Endothelial cell of umbilical vein (primary cell): ENCODE measurements at regions not wholly inside any gene's neighbourhood (a gene's known extent, or its start where the extent isn't known, plus 50 kb on each side); places are given as distances from the start of the nearest gene placed in this dataset.

Source experiments
- BruUV-seq: library from RNA; stranded (reverse); fragments of 400-500 nt; replicated peaks from 2 replicates; lab custom pipeline; 2021; lab: Mats Ljungman, UMichigan
- CTCF ChIA-PET: fragments of 300-600, 350-600 bp; sonication (Branson Sonifier 250); formaldehyde crosslinking; loops from one replicate; lab custom pipeline; 2021; ENCODE audit warnings: antibody characterized with exemption, inconsistent platforms; lab: Charles Lee
- POLR2A ChIA-PET: fragments of 300-600, 350-600 bp; sonication (Branson Sonifier 250); formaldehyde crosslinking; loops from one replicate; lab custom pipeline; 2021; ENCODE audit warnings: antibody characterized with exemption, inconsistent platforms; lab: Charles Lee
- DNase-seq: peaks from one replicate; pipeline ENCODE4 v3.0.0-alpha.2; 2011; ENCODE audit warnings: low read depth, low spot score
- FAIRE-seq: peaks from 2 replicates; lab custom pipeline; 2011; peaks lifted over from hg19 to GRCh38; lab: Jason Lieb, UNC
- H2AFZ ChIP-seq: 2 replicates; pipeline ENCODE4 v1.6.0; 2012; ENCODE audit warnings: low read depth, low read length, control low read depth, inconsistent platforms
- H3K27ac ChIP-seq: 2 replicates; pipeline ENCODE4 v1.5.1; 2011; ENCODE audit warnings: low read depth, mild to moderate bottlenecking, control low read depth, low read length, moderate library complexity; ENCODE audit not compliant: insufficient read depth
- H3K27me3 ChIP-seq, 2 experiments: 2 replicates each; pipeline versions ENCODE4 v1.6.0 to v1.6.1; 2011; ENCODE audit warnings: low read length in 2 of 2, mixed read lengths in 1 of 2; ENCODE audit not compliant: control insufficient read depth in 2 of 2, insufficient read depth in 2 of 2
- H3K36me3 ChIP-seq, 2 experiments: 2 replicates in 1 of 2; 3 replicates in 1 of 2; pipeline ENCODE4 v1.5.1; 2011; ENCODE audit warnings: low read length in 2 of 2, mild to moderate bottlenecking in 1 of 2, moderate library complexity in 1 of 2; ENCODE audit not compliant: control insufficient read depth in 2 of 2, insufficient read depth in 2 of 2; ENCODE audit errors: extremely low read depth in 1 of 2
- H3K4me1 ChIP-seq: 3 replicates; pipeline ENCODE4 v1.5.1; 2011; ENCODE audit warnings: mild to moderate bottlenecking, low read length; ENCODE audit not compliant: control insufficient read depth, insufficient read depth; ENCODE audit errors: extremely low read depth
- H3K4me2 ChIP-seq: 2 replicates; pipeline ENCODE4 v1.6.1; 2011; ENCODE audit warnings: low read length, control low read depth, mixed read lengths; ENCODE audit not compliant: insufficient read depth
- H3K4me3 ChIP-seq, 3 experiments: fragments of 200-600 bp in 1 of 3; sonication (generic), shearing (Covaris generic) in 1 of 3; replicated peaks in 1 of 3; 2 replicates each; pipeline ENCODE4 v1.5.1; 2011 to 2016; ENCODE audit warnings: control low read depth in 3 of 3, low read length in 3 of 3, mild to moderate bottlenecking in 2 of 3, inconsistent platforms in 1 of 3, low read depth in 1 of 3, moderate library complexity in 1 of 3; ENCODE audit not compliant: insufficient read depth in 1 of 3
- H3K79me2 ChIP-seq: 2 replicates; pipeline ENCODE4 v1.6.0; 2012; ENCODE audit warnings: low read length, inconsistent platforms; ENCODE audit not compliant: control insufficient read depth, insufficient read depth
- H3K9ac ChIP-seq: replicated peaks from 2 replicates; pipeline ENCODE3; 2011; ENCODE audit warnings: low read length, control low read depth; ENCODE audit not compliant: insufficient read depth; ENCODE audit errors: extremely low read depth
- H3K9me1 ChIP-seq: replicated peaks from 3 replicates; pipeline ENCODE4 v1.6.0; 2011; ENCODE audit warnings: mild to moderate bottlenecking, low read length; ENCODE audit not compliant: control insufficient read depth, insufficient read depth; ENCODE audit errors: extremely low read depth
- H3K9me3 ChIP-seq: replicated peaks from 2 replicates; pipeline ENCODE4 v1.5.1; 2012; ENCODE audit warnings: low read length, inconsistent platforms; ENCODE audit not compliant: control insufficient read depth, insufficient read depth
- H4K20me1 ChIP-seq: replicated peaks from 2 replicates; pipeline ENCODE3; 2011; ENCODE audit warnings: mild to moderate bottlenecking, low read length; ENCODE audit not compliant: control insufficient read depth, insufficient read depth; ENCODE audit errors: extremely low read depth
- EZH2 ChIP-seq: IDR thresholded peaks from 2 replicates; pipeline ENCODE4 v1.6.1; 2012; ENCODE audit warnings: borderline replicate concordance, low read depth, mild to moderate bottlenecking, moderate library complexity, low read length, inconsistent platforms; ENCODE audit not compliant: severe bottlenecking
- FOS ChIP-seq: IDR thresholded peaks from 2 replicates; pipeline ENCODE4 v1.6.1; 2011; ENCODE audit warnings: mild to moderate bottlenecking, low read length, moderate library complexity, borderline replicate concordance; ENCODE audit not compliant: insufficient read depth
- GATA2 ChIP-seq: IDR thresholded peaks from 2 replicates; pipeline ENCODE4 v1.7.0; 2011; ENCODE audit warnings: low read depth, mild to moderate bottlenecking, moderate library complexity, mixed read lengths, low read length; ENCODE audit not compliant: insufficient read length, insufficient read depth
- JUN ChIP-seq: IDR thresholded peaks from 2 replicates; pipeline ENCODE4 v1.6.1; 2011; ENCODE audit warnings: borderline replicate concordance, low read depth; ENCODE audit not compliant: insufficient read length, insufficient read depth
- MYC ChIP-seq: IDR thresholded peaks from one replicate; pipeline ENCODE4 v1.6.1; 2011; ENCODE audit warnings: mild to moderate bottlenecking, low read depth, low read length
- POLR2A ChIP-seq: IDR thresholded peaks from 2 replicates; pipeline ENCODE4 v1.6.1; 2012; ENCODE audit warnings: low read depth, mild to moderate bottlenecking, control low read depth, low read length
- POLR2AphosphoS5 ChIP-seq: IDR thresholded peaks from 2 replicates; pipeline ENCODE4 v1.6.1; 2012; ENCODE audit warnings: low read depth, mild to moderate bottlenecking, control low read depth, low read length, moderate library complexity; ENCODE audit not compliant: insufficient read depth
- dilution Hi-C: fragments of 300-500 bp; cut with MboI; formaldehyde crosslinking; loops from one replicate; pipeline ENCODE4 v1.15.0; 2019; ENCODE audit warnings: low sequenced_read_pairs; ENCODE audit not compliant: extremely low pct_ligation_motif_present
- intact Hi-C: fragments of 100-400 bp; cut with micrococcal nuclease; formaldehyde crosslinking; loops from one replicate; pipeline ENCODE4 v1.10.0; 2022
- TF ChIP-seq, protein P1 (sequence below): IDR thresholded peaks from 2 replicates; pipeline ENCODE4 v1.6.1; 2011; ENCODE audit not compliant: insufficient read depth, insufficient read length
- TF ChIP-seq, protein P2 (sequence below), 2 donors: IDR thresholded peaks; 1 replicate in 1 of 2; 2 replicates in 1 of 2; pipeline ENCODE4 v1.5.1; 2011; ENCODE audit warnings: low read length in 2 of 2, mild to moderate bottlenecking in 2 of 2, moderate library complexity in 2 of 2, control low read depth in 1 of 2, inconsistent platforms in 1 of 2, low read depth in 1 of 2; ENCODE audit not compliant: insufficient read depth in 1 of 2; ENCODE audit errors: extremely low read depth in 1 of 2

- Histone ChIP-seq H3K9me1 (no peaks in the 10 kb centered on the region), H3K79me2 (no peaks in the 10 kb centered on the region), H3K27me3 (no peaks in the 10 kb centered on the region), H3K4me2 (no peak overlapping the region), H3K4me3 (no peak overlapping the region), H3K27ac (no peak overlapping the region), H3K4me1 (no peaks in the 10 kb centered on the region), H3K9ac (no peak overlapping the region), H2AFZ (no peak overlapping the region), H3K9me3 (no peaks in the 10 kb centered on the region), H4K20me1 (no peaks in the 10 kb centered on the region), H3K36me3 (no peaks in the 10 kb centered on the region)
- no TSS peak for BruUV-seq
- dilution Hi-C loops, result no loop called here
- intact Hi-C loops, result no loop called here
- FAIRE-seq, result no peak
- TF ChIP-seq FOS (no peak), POLR2AphosphoS5 (no peak), POLR2A (no peak), GATA2 (no peak), JUN (no peak), EZH2 (no peak), MYC (no peak)
- TF ChIP-seq, protein P1, sequence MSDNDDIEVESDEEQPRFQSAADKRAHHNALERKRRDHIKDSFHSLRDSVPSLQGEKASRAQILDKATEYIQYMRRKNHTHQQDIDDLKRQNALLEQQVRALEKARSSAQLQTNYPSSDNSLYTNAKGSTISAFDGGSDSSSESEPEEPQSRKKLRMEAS, result no peak
- TF ChIP-seq, protein P2, sequence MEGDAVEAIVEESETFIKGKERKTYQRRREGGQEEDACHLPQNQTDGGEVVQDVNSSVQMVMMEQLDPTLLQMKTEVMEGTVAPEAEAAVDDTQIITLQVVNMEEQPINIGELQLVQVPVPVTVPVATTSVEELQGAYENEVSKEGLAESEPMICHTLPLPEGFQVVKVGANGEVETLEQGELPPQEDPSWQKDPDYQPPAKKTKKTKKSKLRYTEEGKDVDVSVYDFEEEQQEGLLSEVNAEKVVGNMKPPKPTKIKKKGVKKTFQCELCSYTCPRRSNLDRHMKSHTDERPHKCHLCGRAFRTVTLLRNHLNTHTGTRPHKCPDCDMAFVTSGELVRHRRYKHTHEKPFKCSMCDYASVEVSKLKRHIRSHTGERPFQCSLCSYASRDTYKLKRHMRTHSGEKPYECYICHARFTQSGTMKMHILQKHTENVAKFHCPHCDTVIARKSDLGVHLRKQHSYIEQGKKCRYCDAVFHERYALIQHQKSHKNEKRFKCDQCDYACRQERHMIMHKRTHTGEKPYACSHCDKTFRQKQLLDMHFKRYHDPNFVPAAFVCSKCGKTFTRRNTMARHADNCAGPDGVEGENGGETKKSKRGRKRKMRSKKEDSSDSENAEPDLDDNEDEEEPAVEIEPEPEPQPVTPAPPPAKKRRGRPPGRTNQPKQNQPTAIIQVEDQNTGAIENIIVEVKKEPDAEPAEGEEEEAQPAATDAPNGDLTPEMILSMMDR (IDR thresholded peaks at IDR 0.05; ENCODE audit: extremely low read depth in 1 of 2, insufficient read depth in 1 of 2, low read depth in 1 of 2, low read length in 2 of 2), result no peak
- ChIA-PET POLR2A (no interaction called here), CTCF (interaction anchor here (1.0 kb wide), 1 partner anchor 553 kb away, joined by 4 read pairs; no protein-coding TSS in a partner anchor)
- no peak for DNase-seq
Measured at GRCh38 chrX:13499736-13500135, 69.7 kb upstream of the EGFL6 start.
